MCF 10A (cell line): ENCODE measurements at regions not wholly inside any gene's neighbourhood (a gene's known extent, or its start where the extent isn't known, plus 50 kb on each side); places are given as distances from the start of the nearest gene placed in this dataset.

Experiments
- BruUV-seq: library from RNA; stranded (reverse); fragments of 400-500 nt; replicated peaks from 2 replicates; lab custom pipeline; 2021; lab: Mats Ljungman, UMichigan
- CTCF ChIA-PET: fragments of 300-600 bp; sonication (Branson Sonifier 250); formaldehyde crosslinking; extraction: SDS; loops from one replicate; lab custom pipeline; 2021; ENCODE audit warnings: antibody characterized with exemption, inconsistent platforms; lab: Yijun Ruan, JAX
- POLR2A ChIA-PET: fragments of 300-600, 350-650 bp; sonication (Branson Sonifier 250); formaldehyde crosslinking; extraction: SDS; loops from one replicate; lab custom pipeline; 2020; ENCODE audit warnings: antibody characterized with exemption, inconsistent platforms; lab: Yijun Ruan, JAX
- DNase-seq: peaks from one replicate; pipeline ENCODE4 v3.0.0-alpha.2; 2018; ENCODE audit not compliant: unreplicated experiment
- H3K27ac Mint-ChIP-seq: one replicate; pipeline ENCODE4 v1.8.0; 2022; ENCODE audit warnings: mild to moderate bottlenecking, low read depth, mixed read lengths; ENCODE audit not compliant: unreplicated experiment
- H3K27me3 Mint-ChIP-seq: one replicate; pipeline ENCODE4 v1.8.0; 2022; ENCODE audit warnings: mixed read lengths; ENCODE audit not compliant: insufficient read depth, unreplicated experiment
- H3K36me3 Mint-ChIP-seq: one replicate; pipeline ENCODE4 v1.8.0; 2022; ENCODE audit warnings: mild to moderate bottlenecking, moderate library complexity, mixed read lengths; ENCODE audit not compliant: insufficient read depth, unreplicated experiment
- H3K4me1 Mint-ChIP-seq: one replicate; pipeline ENCODE4 v1.8.0; 2022; ENCODE audit warnings: mixed read lengths; ENCODE audit not compliant: insufficient read depth, unreplicated experiment
- H3K4me3 Mint-ChIP-seq: one replicate; pipeline ENCODE4 v1.8.0; 2022; ENCODE audit warnings: mild to moderate bottlenecking, moderate library complexity, mixed read lengths; ENCODE audit not compliant: unreplicated experiment
- H3K9me3 Mint-ChIP-seq: one replicate; pipeline ENCODE4 v1.8.0; 2022; ENCODE audit warnings: mixed read lengths; ENCODE audit not compliant: unreplicated experiment
- CTCF ChIP-seq: fragments of 200-600 bp; IDR thresholded peaks from one replicate; pipeline ENCODE4 v1.8.0; 2022; ENCODE audit warnings: antibody characterized with exemption, mild to moderate bottlenecking; ENCODE audit not compliant: unreplicated experiment
- intact Hi-C: fragments of 100-400 bp; cut with micrococcal nuclease; formaldehyde crosslinking; loops from 2 replicates; pipeline ENCODE4 v1.14.1; 2022

GRCh38 chr3:159922861-159923312 lies 65.7 kb upstream of the IL12A start:
- ChIA-PET CTCF (interaction anchor here (0.5 to 2.9 kb wide), 4 partner anchors 38 to 109 kb away, joined by 3 to 18 read pairs (median 5); no protein-coding TSS in a partner anchor), POLR2A (interaction anchor here (0.6 kb wide), 1 partner anchor 29 kb away, joined by 4 read pairs; no protein-coding TSS in a partner anchor)
- H3K4me1 Mint-ChIP-seq = peaks cover 1% of the 10 kb centered on the region
- DNase-seq = no peak
- H3K9me3 Mint-ChIP-seq = no peaks in the 10 kb centered on the region
- H3K27ac Mint-ChIP-seq = no peak overlapping the region
- intact Hi-C loops = no loop called here
- no peaks in the 10 kb centered on the region for H3K27me3 Mint-ChIP-seq
- no peak overlapping the region for H3K4me3 Mint-ChIP-seq
- no TSS peak for BruUV-seq
- H3K36me3 Mint-ChIP-seq = no peaks in the 10 kb centered on the region
- no peak for TF ChIP-seq CTCF

GRCh38 chr3:159923336-159923735 lies 65.3 kb upstream of the IL12A start:
- DNase-seq = no peak
- peaks cover 6% of the 10 kb centered on the region for H3K4me1 Mint-ChIP-seq
- H3K27me3 Mint-ChIP-seq = no peaks in the 10 kb centered on the region
- no peaks in the 10 kb centered on the region for H3K36me3 Mint-ChIP-seq
- H3K4me3 Mint-ChIP-seq = no peak overlapping the region
- ChIA-PET CTCF (interaction anchor here (0.9 to 2.9 kb wide), 3 partner anchors 10 to 82 kb away, joined by 4 to 18 read pairs (median 6); no protein-coding TSS in a partner anchor), POLR2A (no interaction called here)
- TF ChIP-seq CTCF = no peak
- BruUV-seq = no TSS peak
- no peak overlapping the region for H3K27ac Mint-ChIP-seq
- H3K9me3 Mint-ChIP-seq = no peaks in the 10 kb centered on the region
- intact Hi-C loops = no loop called here

GRCh38 chr3:159923956-159924355 lies 64.7 kb upstream of the IL12A start:
- DNase-seq = no peak
- Mint-ChIP-seq H3K27me3 (no peaks in the 10 kb centered on the region), H3K4me3 (no peak overlapping the region), H3K9me3 (no peaks in the 10 kb centered on the region), H3K4me1 (peaks cover 11% of the 10 kb centered on the region), H3K36me3 (no peaks in the 10 kb centered on the region), H3K27ac (no peak overlapping the region)
- intact Hi-C loops = no loop called here
- CTCF ChIA-PET = interaction anchor here (0.6 to 2.9 kb wide), 4 partner anchors 11 to 81 kb away, joined by 4 to 18 read pairs (median 6); no protein-coding TSS in a partner anchor
- POLR2A ChIA-PET = no interaction called here
- TF ChIP-seq CTCF = no peak
- no TSS peak for BruUV-seq

GRCh38 chr3:159924411-159924810 lies 64.2 kb upstream of the IL12A start:
- Mint-ChIP-seq H3K27ac (no peak overlapping the region), H3K9me3 (no peaks in the 10 kb centered on the region), H3K36me3 (no peaks in the 10 kb centered on the region), H3K4me1 (peaks cover 14% of the 10 kb centered on the region), H3K27me3 (no peaks in the 10 kb centered on the region), H3K4me3 (no peak overlapping the region)
- no peak for TF ChIP-seq CTCF
- POLR2A ChIA-PET = no interaction called here
- CTCF ChIA-PET = interaction anchor here (0.6 to 1.6 kb wide), 2 partner anchors 26 to 40 kb away, joined by 5 to 6 read pairs; no protein-coding TSS in a partner anchor
- no peak for DNase-seq
- no TSS peak for BruUV-seq
- intact Hi-C loops = no loop called here
